HG03565 (cell line): ENCODE measurements at regions not wholly inside any gene's neighbourhood (a gene's known extent, or its start where the extent isn't known, plus 50 kb on each side); places are given as distances from the start of the nearest gene placed in this dataset.

ENCODE experiments used
- ATAC-seq: cut with Tn5 transposase; IDR thresholded peaks from one replicate; pipeline ENCODE4 v1.9.1; 2021; ENCODE audit warnings: mild to moderate bottlenecking, moderate library complexity; ENCODE audit not compliant: unreplicated experiment

GRCh38 chr20:60210779-60211617, 252.8 kb downstream of the CDH26 start:
- no peak for ATAC-seq

GRCh38 chr20:60211618-60212463, 253.6 kb downstream of the CDH26 start:
- ATAC-seq = no peak

GRCh38 chr20:60212695-60213094, 254.5 kb downstream of the CDH26 start:
- no peak for ATAC-seq

- ATAC-seq = no peak
Observed at GRCh38 chr20:60213126-60213893, 255.1 kb downstream of the CDH26 start.

GRCh38 chr20:60214901-60215815, 256.9 kb downstream of the CDH26 start:
- ATAC-seq = no peak

- ATAC-seq = no peak
Observed at GRCh38 chr20:60215816-60216730, 257.9 kb downstream of the CDH26 start.

GRCh38 chr20:60219231-60219630, 261.0 kb downstream of the CDH26 start:
- no peak for ATAC-seq

- ATAC-seq = no peak
Observed at GRCh38 chr20:60219984-60220562, 261.9 kb downstream of the CDH26 start.

GRCh38 chr20:60220706-60221105, 262.5 kb downstream of the CDH26 start:
- no peak for ATAC-seq

GRCh38 chr20:60221593-60221992, 263.4 kb downstream of the CDH26 start:
- no peak for ATAC-seq

GRCh38 chr20:60222497-60222896, 264.3 kb downstream of the CDH26 start:
- ATAC-seq = no peak

- ATAC-seq = no peak
Observed at GRCh38 chr20:60223174-60223573, 265.0 kb downstream of the CDH26 start.

GRCh38 chr20:60224914-60225313, 266.7 kb downstream of the CDH26 start:
- no peak for ATAC-seq

- no peak for ATAC-seq
Observed at GRCh38 chr20:60228255-60228654, 270.0 kb downstream of the CDH26 start.

- no peak for ATAC-seq
Observed at GRCh38 chr20:60232380-60232779, 274.2 kb downstream of the CDH26 start.

GRCh38 chr20:60233018-60233630, 274.9 kb downstream of the CDH26 start:
- ATAC-seq = no peak

GRCh38 chr20:60236613-60237012, 278.4 kb downstream of the CDH26 start:
- ATAC-seq = no peak

GRCh38 chr20:60237981-60238380, 279.8 kb downstream of the CDH26 start:
- ATAC-seq = no peak
